Gastrocnemius medialis (tissue), 4 donors: ENCODE measurements at regions not wholly inside any gene's neighbourhood (a gene's known extent, or its start where the extent isn't known, plus 50 kb on each side); places are given as distances from the start of the nearest gene placed in this dataset.
"Not testable (repeated sequence)": the region's sequence is repeated elsewhere in the genome, so short reads cannot be mapped to it uniquely, and the experiment has no call there.

Experiments used
- ATAC-seq, 2 donors: fragments of 150-250 bp; one replicate each; pipeline ENCODE4 v1.9.1; 2016
- DNase-seq, 2 donors: peaks; one replicate each; pipeline ENCODE4 v3.0.0-alpha.2; 2019
- H3K27ac ChIP-seq, 4 donors: fragments of 200-600 bp; sonication (generic); 1 replicate in 1 of 4; 2 replicates in 3 of 4; pipeline ENCODE4 v1.5.1; 2016 to 2018; ENCODE audit warnings: mild to moderate bottlenecking in 2 of 4, moderate library complexity in 1 of 4
- H3K27me3 ChIP-seq, 3 donors: fragments of 200-600 bp; sonication (generic) in 2 of 3; 1 replicate in 1 of 3; 2 replicates in 2 of 3; pipeline versions ENCODE4 v1.5.1 to v1.6.0; 2016 to 2019; ENCODE audit warnings: mild to moderate bottlenecking in 1 of 3, moderate library complexity in 1 of 3
- H3K36me3 ChIP-seq, 2 donors: fragments of 200-600 bp; sonication (generic) in 1 of 2; one replicate each; pipeline ENCODE4 v1.5.1; 2017 to 2018
- H3K4me1 ChIP-seq, 2 donors: fragments of 200-600 bp; sonication (generic) in 1 of 2; one replicate each; pipeline ENCODE4 v1.5.1; 2016 to 2017; ENCODE audit warnings: mild to moderate bottlenecking in 2 of 2
- H3K4me3 ChIP-seq, 4 donors: fragments of 200-600 bp; sonication (generic) in 3 of 4; 1 replicate in 1 of 4; 2 replicates in 3 of 4; pipeline ENCODE4 v1.5.1; 2016 to 2019; ENCODE audit warnings: mild to moderate bottlenecking in 2 of 4
- H3K9me3 ChIP-seq, 3 donors: fragments of 200-600 bp; sonication (generic) in 2 of 3; 1 replicate in 1 of 3; 2 replicates in 2 of 3; pipeline ENCODE4 v1.5.1; 2016 to 2019
- CTCF ChIP-seq, 5 experiments: fragments of 450-650 bp in 3 of 5; fragments of 200-600 bp in 2 of 5; sonication (generic) in 2 of 5; IDR thresholded peaks in 4 of 5; conservative IDR thresholded peaks in 1 of 5; 1 replicate in 4 of 5; 2 replicates in 1 of 5; pipeline ENCODE4 v1.5.1; 2016 to 2019; ENCODE audit warnings: antibody characterized with exemption in 5 of 5, mild to moderate bottlenecking in 3 of 5, moderate library complexity in 3 of 5
- POLR2A ChIP-seq, 2 donors: fragments of 450-650 bp; IDR thresholded peaks; one replicate each; pipeline ENCODE4 v1.6.1; 2017; ENCODE audit warnings: antibody characterized with exemption in 2 of 2, mild to moderate bottlenecking in 2 of 2, moderate library complexity in 2 of 2
- in situ Hi-C, 4 donors: fragments of 200-750 bp; cut with MboI; loops; one replicate each; pipeline versions ENCODE4 v1.15.0 to v1.8.0; 2017; ENCODE audit warnings: low sequenced_read_pairs in 4 of 4
- intact Hi-C: fragments of 100-400 bp; cut with DNase I; formaldehyde crosslinking; loops from one replicate; pipeline ENCODE4 v1.15.1; 2023; ENCODE audit warnings: low total_unique reads

- in situ Hi-C loops, H3K36me3 ChIP-seq, ATAC-seq, intact Hi-C loops, DNase-seq, H3K4me3 ChIP-seq, H3K4me1 ChIP-seq, H3K27ac ChIP-seq, H3K27me3 ChIP-seq, H3K9me3 ChIP-seq: not testable (repeated sequence)
Observed at GRCh38 chr1:41308520-41308919, 52.7 kb upstream of the FOXO6 start.

GRCh38 chr1:41305576-41306363 is 55.5 kb upstream of the FOXO6 start:
- TF ChIP-seq POLR2A (IDR thresholded peaks at IDR 0.05) (no peak), CTCF (IDR thresholded peaks at IDR 0.05 in 4 of 5, conservative IDR thresholded peaks at IDR 0.05 in 1 of 5) (no peak)
- Histone ChIP-seq H3K4me3 (no peak overlapping the region), H3K27ac (no peak overlapping the region), H3K27me3 (no peaks in the 10 kb centered on the region), H3K9me3 (no peaks in the 10 kb centered on the region), H3K36me3 (no peaks in the 10 kb centered on the region), H3K4me1 (no peaks in the 10 kb centered on the region)
- in situ Hi-C loops: no loop called here
- no peak for ATAC-seq
- DNase-seq: no peak
- intact Hi-C loops: no loop called here

- no peaks in the 10 kb centered on the region for H3K36me3 ChIP-seq
- no peaks in the 10 kb centered on the region for H3K27me3 ChIP-seq
- H3K4me1 ChIP-seq: no peaks in the 10 kb centered on the region
- H3K27ac ChIP-seq: no peak overlapping the region
- H3K9me3 ChIP-seq: no peaks in the 10 kb centered on the region
- intact Hi-C loops: no loop called here
- H3K4me3 ChIP-seq: no peak overlapping the region
- in situ Hi-C loops: no loop called here
- DNase-seq (no peak), ATAC-seq (no peak)
- TF ChIP-seq POLR2A (IDR thresholded peaks at IDR 0.05): no peak
- TF ChIP-seq CTCF (IDR thresholded peaks at IDR 0.05 in 4 of 5, conservative IDR thresholded peaks at IDR 0.05 in 1 of 5): no peak
Observed at GRCh38 chr1:41296506-41296905, 54.4 kb upstream of the SCMH1 start.

GRCh38 chr1:41294216-41294615 is 52.1 kb upstream of the SCMH1 start:
- intact Hi-C loops: no loop called here
- in situ Hi-C loops: no loop called here
- H3K9me3 ChIP-seq: no peaks in the 10 kb centered on the region
- ATAC-seq (peak in 1 of 2 donors; percentile 39), DNase-seq (no peak)
- H3K27ac ChIP-seq: no peak overlapping the region
- H3K36me3 ChIP-seq: no peaks in the 10 kb centered on the region
- no peak overlapping the region for H3K4me3 ChIP-seq
- H3K27me3 ChIP-seq: peaks cover 0 to 5% (median 0%) of the 10 kb centered on the region in 3 donors
- no peaks in the 10 kb centered on the region for H3K4me1 ChIP-seq
- TF ChIP-seq CTCF (IDR thresholded peaks at IDR 0.05 in 4 of 5, conservative IDR thresholded peaks at IDR 0.05 in 1 of 5) (no peak), POLR2A (IDR thresholded peaks at IDR 0.05) (no peak)

- TF ChIP-seq CTCF (IDR thresholded peaks at IDR 0.05 in 4 of 5, conservative IDR thresholded peaks at IDR 0.05 in 1 of 5) (no peak), POLR2A (IDR thresholded peaks at IDR 0.05) (no peak)
- ATAC-seq: no peak
- H3K27me3 ChIP-seq: peaks cover 0 to 5% (median 0%) of the 10 kb centered on the region in 3 donors
- H3K9me3 ChIP-seq: no peaks in the 10 kb centered on the region
- in situ Hi-C loops: no loop called here
- H3K4me1 ChIP-seq: no peaks in the 10 kb centered on the region
- no peak overlapping the region for H3K27ac ChIP-seq
- H3K36me3 ChIP-seq: no peaks in the 10 kb centered on the region
- H3K4me3 ChIP-seq: no peak overlapping the region
- DNase-seq: no peak
- intact Hi-C loops: no loop called here
Observed at GRCh38 chr1:41293779-41294178, 51.7 kb upstream of the SCMH1 start.
